MM.1S (cell line): ENCODE measurements at regions not wholly inside any gene's neighbourhood (a gene's known extent, or its start where the extent isn't known, plus 50 kb on each side); places are given as distances from the start of the nearest gene placed in this dataset.

Experiments
- DNase-seq: peaks from one replicate; pipeline ENCODE4 v3.0.0-alpha.2; 2015
- H2AFZ ChIP-seq: fragments of 300-600 bp; sonication (generic); 2 replicates; pipeline ENCODE4 v1.6.0; 2016; ENCODE audit warnings: antibody characterized with exemption, low read length
- H3F3A ChIP-seq: fragments of 300-600 bp; sonication (generic); 2 replicates; pipeline ENCODE4 v1.6.1; 2016; ENCODE audit warnings: mild to moderate bottlenecking, antibody characterized with exemption, low read length, moderate library complexity, mixed read lengths; ENCODE audit not compliant: insufficient read depth
- H3K27ac ChIP-seq: fragments of 300-600 bp; sonication (generic); 2 replicates; pipeline ENCODE4 v1.5.1; 2016; ENCODE audit warnings: mild to moderate bottlenecking, low read length
- H3K27me3 ChIP-seq: fragments of 300-600 bp; sonication (generic); replicated peaks from 2 replicates; pipeline ENCODE4 v1.6.0; 2016; ENCODE audit warnings: low read length; ENCODE audit not compliant: insufficient read depth
- H3K36me3 ChIP-seq: fragments of 300-600 bp; sonication (generic); replicated peaks from 2 replicates; pipeline ENCODE4 v1.6.1; 2016; ENCODE audit warnings: mild to moderate bottlenecking, low read length, mixed read lengths; ENCODE audit not compliant: insufficient read depth
- H3K4me1 ChIP-seq: fragments of 300-600 bp; sonication (generic); 2 replicates; pipeline ENCODE4 v1.6.1; 2016; ENCODE audit warnings: low read length, mixed read lengths
- H3K4me2 ChIP-seq: fragments of 300-600 bp; sonication (generic); 2 replicates; pipeline ENCODE4 v1.6.0; 2016; ENCODE audit warnings: low read depth, low read length
- H3K4me3 ChIP-seq: fragments of 300-600 bp; sonication (generic); 2 replicates; pipeline ENCODE4 v1.5.1; 2016; ENCODE audit warnings: low read length, mixed read lengths
- H3K79me2 ChIP-seq: fragments of 300-600 bp; sonication (generic); 2 replicates; pipeline ENCODE4 v1.6.1; 2016; ENCODE audit warnings: mixed run types, low read length, mixed read lengths
- H3K9ac ChIP-seq: fragments of 300-600 bp; sonication (generic); 2 replicates; pipeline ENCODE4 v1.6.1; 2016; ENCODE audit warnings: low read length, mixed read lengths
- H3K9me2 ChIP-seq: fragments of 300-600 bp; sonication (generic); replicated peaks from 2 replicates; pipeline ENCODE4 v1.6.1; 2016; ENCODE audit warnings: mild to moderate bottlenecking, low read length, mixed read lengths; ENCODE audit not compliant: insufficient read depth
- H3K9me3 ChIP-seq: fragments of 300-600 bp; sonication (generic); replicated peaks from 2 replicates; pipeline ENCODE4 v1.6.1; 2016; ENCODE audit warnings: mild to moderate bottlenecking, low read length, mixed read lengths; ENCODE audit not compliant: insufficient read depth
- H4K20me1 ChIP-seq: fragments of 300-600 bp; sonication (generic); 2 replicates; pipeline ENCODE4 v1.6.1; 2016; ENCODE audit warnings: mild to moderate bottlenecking, low read length, moderate library complexity, mixed read lengths; ENCODE audit not compliant: insufficient read depth
- CTCF ChIP-seq: fragments of 300-600 bp; sonication (generic); IDR thresholded peaks from 2 replicates; pipeline ENCODE4 v1.5.1; 2016; ENCODE audit warnings: antibody characterized with exemption, low read length, mixed read lengths
- EZH2 ChIP-seq: fragments of 300-600 bp; sonication (generic); optimal IDR thresholded peaks from 2 replicates; pipeline ENCODE3; 2017; ENCODE audit warnings: low read depth, mild to moderate bottlenecking, antibody characterized with exemption, low read length, mixed read lengths
- EZH2phosphoT487 ChIP-seq: fragments of 300-600 bp; sonication (generic); IDR thresholded peaks from 2 replicates; pipeline ENCODE4 v1.6.1; 2018; ENCODE audit warnings: antibody characterized with exemption, low read length

GRCh38 chr2:219698748-219699439, 71.5 kb downstream of the SLC4A3 start:
- Histone ChIP-seq H3K27ac (no peak overlapping the region), H3K9me3 (no peaks in the 10 kb centered on the region), H3K36me3 (no peaks in the 10 kb centered on the region), H2AFZ (no peak overlapping the region), H4K20me1 (no peaks in the 10 kb centered on the region), H3F3A (no peaks in the 10 kb centered on the region), H3K9ac (no peak overlapping the region), H3K4me3 (no peak overlapping the region), H3K4me1 (no peaks in the 10 kb centered on the region), H3K4me2 (no peak overlapping the region), H3K79me2 (no peaks in the 10 kb centered on the region), H3K27me3 (no peaks in the 10 kb centered on the region), H3K9me2 (no peaks in the 10 kb centered on the region)
- no peak for TF ChIP-seq EZH2phosphoT487
- no peak for TF ChIP-seq EZH2
- TF ChIP-seq CTCF: no peak
- DNase-seq: no peak

- H3K27me3 ChIP-seq: no peaks in the 10 kb centered on the region
- no peaks in the 10 kb centered on the region for H4K20me1 ChIP-seq
- DNase-seq: no peak
- H3K9ac ChIP-seq: no peak overlapping the region
- no peak overlapping the region for H3K27ac ChIP-seq
- no peak overlapping the region for H3K4me2 ChIP-seq
- no peaks in the 10 kb centered on the region for H3K36me3 ChIP-seq
- no peaks in the 10 kb centered on the region for H3F3A ChIP-seq
- H3K4me1 ChIP-seq: no peaks in the 10 kb centered on the region
- H3K4me3 ChIP-seq: no peak overlapping the region
- H3K79me2 ChIP-seq: no peaks in the 10 kb centered on the region
- no peaks in the 10 kb centered on the region for H3K9me3 ChIP-seq
- no peak for TF ChIP-seq CTCF
- no peak for TF ChIP-seq EZH2
- TF ChIP-seq EZH2phosphoT487: no peak
- H3K9me2 ChIP-seq: no peaks in the 10 kb centered on the region
- H2AFZ ChIP-seq: no peak overlapping the region
Measured at GRCh38 chr2:219699440-219699821, 72.0 kb downstream of the SLC4A3 start.

GRCh38 chr2:219701847-219702634, 74.6 kb downstream of the SLC4A3 start:
- Histone ChIP-seq H4K20me1 (no peaks in the 10 kb centered on the region), H3K27me3 (no peaks in the 10 kb centered on the region), H3K4me1 (no peaks in the 10 kb centered on the region), H3K36me3 (no peaks in the 10 kb centered on the region), H3K79me2 (no peaks in the 10 kb centered on the region), H3K9me2 (no peaks in the 10 kb centered on the region), H2AFZ (no peak overlapping the region), H3K4me3 (no peak overlapping the region), H3K27ac (no peak overlapping the region), H3F3A (no peaks in the 10 kb centered on the region), H3K9me3 (no peaks in the 10 kb centered on the region), H3K4me2 (no peak overlapping the region), H3K9ac (no peak overlapping the region)
- DNase-seq: no peak
- TF ChIP-seq EZH2 (no peak), EZH2phosphoT487 (no peak), CTCF (no peak)
